Loucy (cell line): ENCODE measurements at regions not wholly inside any gene's neighbourhood (a gene's known extent, or its start where the extent isn't known, plus 50 kb on each side); places are given as distances from the start of the nearest gene placed in this dataset.

Experiments used
- H2AFZ ChIP-seq: fragments of 200-600 bp; sonication (generic); 2 replicates; pipeline ENCODE4 v1.6.0; 2016; ENCODE audit warnings: antibody characterized with exemption, mild to moderate bottlenecking, low read length, moderate library complexity
- H3F3A ChIP-seq: fragments of 200-600 bp; 2 replicates; pipeline ENCODE4 v1.6.0; 2016; ENCODE audit warnings: antibody characterized with exemption, low read depth, mild to moderate bottlenecking
- H3K27me3 ChIP-seq: fragments of 200-600 bp; sonication (generic); 2 replicates; pipeline ENCODE4 v1.6.1; 2014; ENCODE audit warnings: low read length, mild to moderate bottlenecking; ENCODE audit not compliant: insufficient read depth, poor library complexity, severe bottlenecking
- H3K36me3 ChIP-seq: fragments of 200-600 bp; sonication (generic); 2 replicates; pipeline ENCODE4 v1.6.1; 2016; ENCODE audit warnings: low read length; ENCODE audit not compliant: insufficient read depth
- H3K4me1 ChIP-seq: fragments of 200-600 bp; sonication (generic); 2 replicates; pipeline ENCODE4 v1.5.1; 2014; ENCODE audit warnings: low read length, mild to moderate bottlenecking; ENCODE audit not compliant: insufficient read depth, poor library complexity, severe bottlenecking
- H3K4me2 ChIP-seq: fragments of 200-600 bp; sonication (generic); 2 replicates; pipeline ENCODE4 v1.6.0; 2014; ENCODE audit warnings: antibody characterized with exemption, low read length, low read depth, mild to moderate bottlenecking; ENCODE audit not compliant: poor library complexity, severe bottlenecking
- H3K4me3 ChIP-seq: fragments of 200-600 bp; sonication (generic); 2 replicates; pipeline ENCODE4 v1.5.1; 2014; ENCODE audit warnings: low read length, mild to moderate bottlenecking, mixed read lengths; ENCODE audit not compliant: poor library complexity, severe bottlenecking
- H3K79me2 ChIP-seq: fragments of 200-600 bp; sonication (generic); 2 replicates; pipeline ENCODE4 v1.6.1; 2014; ENCODE audit warnings: low read length; ENCODE audit not compliant: insufficient read depth
- H3K9ac ChIP-seq: fragments of 200-600 bp; sonication (generic); 2 replicates; pipeline ENCODE4 v1.6.0; 2014; ENCODE audit warnings: mild to moderate bottlenecking, low read depth, low read length, moderate library complexity; ENCODE audit not compliant: poor library complexity, severe bottlenecking
- H3K9me2 ChIP-seq: fragments of 200-600 bp; sonication (generic); replicated peaks from 2 replicates; pipeline ENCODE4 v1.6.1; 2016; ENCODE audit warnings: low read depth, low read length, mixed read lengths
- H3K9me3 ChIP-seq: fragments of 200-600 bp; sonication (generic); 2 replicates; pipeline ENCODE4 v1.6.1; 2014; ENCODE audit warnings: mild to moderate bottlenecking, antibody characterized with exemption, low read length, low read depth; ENCODE audit not compliant: insufficient read depth
- H4K20me1 ChIP-seq: fragments of 200-600 bp; sonication (generic); 2 replicates; pipeline ENCODE4 v1.6.0; 2014; ENCODE audit warnings: antibody characterized with exemption, low read length, mild to moderate bottlenecking; ENCODE audit not compliant: insufficient read depth, poor library complexity, severe bottlenecking
- EZH2phosphoT487 ChIP-seq: fragments of 200-600 bp; IDR thresholded peaks from 2 replicates; pipeline ENCODE4 v1.6.1; 2018; ENCODE audit warnings: antibody characterized with exemption, mild to moderate bottlenecking, moderate library complexity, borderline replicate concordance
- TF ChIP-seq, protein P1 (sequence below): fragments of 200-600 bp; sonication (generic); conservative IDR thresholded peaks from 2 replicates; pipeline ENCODE4 v1.5.1; 2014; ENCODE audit warnings: mild to moderate bottlenecking, antibody characterized with exemption, low read length

- H3K79me2 ChIP-seq = no peaks in the 10 kb centered on the region
- no peaks in the 10 kb centered on the region for H4K20me1 ChIP-seq
- TF ChIP-seq, protein P1, sequence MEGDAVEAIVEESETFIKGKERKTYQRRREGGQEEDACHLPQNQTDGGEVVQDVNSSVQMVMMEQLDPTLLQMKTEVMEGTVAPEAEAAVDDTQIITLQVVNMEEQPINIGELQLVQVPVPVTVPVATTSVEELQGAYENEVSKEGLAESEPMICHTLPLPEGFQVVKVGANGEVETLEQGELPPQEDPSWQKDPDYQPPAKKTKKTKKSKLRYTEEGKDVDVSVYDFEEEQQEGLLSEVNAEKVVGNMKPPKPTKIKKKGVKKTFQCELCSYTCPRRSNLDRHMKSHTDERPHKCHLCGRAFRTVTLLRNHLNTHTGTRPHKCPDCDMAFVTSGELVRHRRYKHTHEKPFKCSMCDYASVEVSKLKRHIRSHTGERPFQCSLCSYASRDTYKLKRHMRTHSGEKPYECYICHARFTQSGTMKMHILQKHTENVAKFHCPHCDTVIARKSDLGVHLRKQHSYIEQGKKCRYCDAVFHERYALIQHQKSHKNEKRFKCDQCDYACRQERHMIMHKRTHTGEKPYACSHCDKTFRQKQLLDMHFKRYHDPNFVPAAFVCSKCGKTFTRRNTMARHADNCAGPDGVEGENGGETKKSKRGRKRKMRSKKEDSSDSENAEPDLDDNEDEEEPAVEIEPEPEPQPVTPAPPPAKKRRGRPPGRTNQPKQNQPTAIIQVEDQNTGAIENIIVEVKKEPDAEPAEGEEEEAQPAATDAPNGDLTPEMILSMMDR = no peak
- TF ChIP-seq EZH2phosphoT487 = no peak
- no peak overlapping the region for H2AFZ ChIP-seq
- no peak overlapping the region for H3K9ac ChIP-seq
- H3F3A ChIP-seq = no peaks in the 10 kb centered on the region
- no peaks in the 10 kb centered on the region for H3K4me1 ChIP-seq
- no peaks in the 10 kb centered on the region for H3K9me2 ChIP-seq
- H3K36me3 ChIP-seq = no peaks in the 10 kb centered on the region
- no peaks in the 10 kb centered on the region for H3K9me3 ChIP-seq
- no peak overlapping the region for H3K4me3 ChIP-seq
- no peak overlapping the region for H3K4me2 ChIP-seq
- H3K27me3 ChIP-seq = no peaks in the 10 kb centered on the region
Measured at GRCh38 chr18:64807560-64807959, 658.7 kb upstream of the LINC00305 start.

GRCh38 chr18:64806691-64807090 is 657.8 kb upstream of the LINC00305 start:
- TF ChIP-seq, protein P1 = no peak
- TF ChIP-seq EZH2phosphoT487 = no peak
- Histone ChIP-seq H3K27me3 (no peaks in the 10 kb centered on the region), H3K4me2 (no peak overlapping the region)

GRCh38 chr18:64806232-64806631 is 657.3 kb upstream of the LINC00305 start:
- Histone ChIP-seq H3K9me3 (no peaks in the 10 kb centered on the region), H3K9me2 (no peaks in the 10 kb centered on the region), H3K4me3 (no peak overlapping the region), H3K4me2 (no peak overlapping the region), H3F3A (no peaks in the 10 kb centered on the region), H2AFZ (no peak overlapping the region), H3K9ac (no peak overlapping the region), H3K27me3 (no peaks in the 10 kb centered on the region), H3K36me3 (no peaks in the 10 kb centered on the region), H3K4me1 (no peaks in the 10 kb centered on the region), H3K79me2 (no peaks in the 10 kb centered on the region), H4K20me1 (no peaks in the 10 kb centered on the region)
- TF ChIP-seq EZH2phosphoT487 = no peak
- TF ChIP-seq, protein P1 = no peak

More at GRCh38 chr18:64806691-64807090, 657.8 kb upstream of the LINC00305 start:
- Histone ChIP-seq H3F3A (no peaks in the 10 kb centered on the region), H3K9me3 (no peaks in the 10 kb centered on the region), H4K20me1 (no peaks in the 10 kb centered on the region), H3K36me3 (no peaks in the 10 kb centered on the region), H3K4me1 (no peaks in the 10 kb centered on the region), H3K79me2 (no peaks in the 10 kb centered on the region), H3K9ac (no peak overlapping the region), H2AFZ (no peak overlapping the region), H3K9me2 (no peaks in the 10 kb centered on the region), H3K4me3 (no peak overlapping the region)
